ENCODE measurements at regions not wholly inside any gene's neighbourhood (a gene's known extent, or its start where the extent isn't known, plus 50 kb on each side); places are given as distances from the start of the nearest gene placed in this dataset.

DNA sequence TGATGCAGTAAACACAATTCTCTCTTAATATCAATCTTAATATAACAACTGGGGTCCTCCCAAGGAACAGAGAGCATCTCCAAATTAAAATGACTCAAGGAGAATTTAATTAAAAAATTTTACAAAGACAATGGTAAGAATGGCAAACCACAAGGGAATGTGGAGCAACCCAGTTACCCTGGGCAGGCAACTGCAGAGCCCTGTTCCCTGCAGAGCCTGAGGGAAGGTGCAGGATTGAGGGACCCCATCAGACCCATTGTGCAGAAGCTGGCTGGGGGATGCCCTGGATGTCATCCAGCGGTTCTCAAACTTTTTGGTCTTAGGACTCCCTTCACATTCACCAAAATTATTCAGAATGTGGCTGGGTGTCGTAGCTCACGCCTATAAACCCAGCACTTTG, 262.8 kb downstream of the FBXO15 start:
- TF ChIP-seq POLR2A (IDR thresholded peaks at IDR 0.05), result no peak
- no peak for TF ChIP-seq CTCF (IDR thresholded peaks at IDR 0.05)
- no peak for TF ChIP-seq POLR2AphosphoS5 (IDR thresholded peaks at IDR 0.05)
- TF ChIP-seq EP300 (IDR thresholded peaks at IDR 0.05; ENCODE audit: low read depth), result no peak

Data from transverse colon (tissue), 4 donors.